Left ventricle myocardium superior (tissue), 1 donor: ENCODE measurements at regions not wholly inside any gene's neighbourhood (a gene's known extent, or its start where the extent isn't known, plus 50 kb on each side); places are given as distances from the start of the nearest gene placed in this dataset.
A peak's percentile ranks its signal among the peaks of the same experiment; 100 is the strongest.

Experiments used
- ATAC-seq: fragments of 200-7000 bp; cut with Tn5 transposase; one replicate; pipeline ENCODE4 v1.9.1; 2020; ENCODE audit warnings: mild to moderate bottlenecking, moderate library complexity
- DNase-seq: peaks from one replicate; pipeline ENCODE4 v3.0.0-alpha.2; 2020
- intact Hi-C: fragments of 100-400 bp; cut with micrococcal nuclease; formaldehyde crosslinking; loops from one replicate; pipeline ENCODE4 v1.11.0; 2022
- donor health status: DM: no; HTN: yes; CAD: no; lungs with severe emphysema.

GRCh38 chr13:72293206-72293605 lies 426.2 kb upstream of the DACH1 start:
- intact Hi-C loops: no loop called here
- DNase-seq: no peak
- no peak for ATAC-seq

- DNase-seq (no peak), ATAC-seq (no peak)
- intact Hi-C loops: no loop called here
Observed at GRCh38 chr13:72290962-72291681, 424.1 kb upstream of the DACH1 start.

GRCh38 chr13:72286421-72286820 lies 419.4 kb upstream of the DACH1 start:
- ATAC-seq (no peak), DNase-seq (no peak)
- intact Hi-C loops: no loop called here

- ATAC-seq: no peak
- no peak for DNase-seq
- intact Hi-C loops: no loop called here
Observed at GRCh38 chr13:72284791-72285190, 417.8 kb upstream of the DACH1 start.

- no peak for ATAC-seq
- DNase-seq: no peak
- intact Hi-C loops: no loop called here
Observed at GRCh38 chr13:72261732-72262131, 394.7 kb upstream of the DACH1 start.

- DNase-seq (no peak), ATAC-seq (no peak)
- intact Hi-C loops: no loop called here
Observed at GRCh38 chr13:72259528-72259927, 392.5 kb upstream of the DACH1 start.

GRCh38 chr13:72258340-72258981 lies 391.5 kb upstream of the DACH1 start:
- intact Hi-C loops: no loop called here
- DNase-seq (no peak), ATAC-seq (no peak)

- intact Hi-C loops: no loop called here
- ATAC-seq (no peak), DNase-seq (no peak)
Observed at GRCh38 chr13:72255908-72256307, 388.9 kb upstream of the DACH1 start.

- ATAC-seq (no peak), DNase-seq (no peak)
- intact Hi-C loops: no loop called here
Observed at GRCh38 chr13:72253754-72254153, 386.8 kb upstream of the DACH1 start.

GRCh38 chr13:72246396-72246795 lies 379.4 kb upstream of the DACH1 start:
- ATAC-seq (no peak), DNase-seq (no peak)
- intact Hi-C loops: no loop called here

GRCh38 chr13:72244788-72245187 lies 377.8 kb upstream of the DACH1 start:
- ATAC-seq (no peak), DNase-seq (no peak)
- intact Hi-C loops: no loop called here

- ATAC-seq (no peak), DNase-seq (no peak)
- intact Hi-C loops: no loop called here
Observed at GRCh38 chr13:72230131-72230530, 363.1 kb upstream of the DACH1 start.

- ATAC-seq (no peak), DNase-seq (no peak)
- intact Hi-C loops: no loop called here
Observed at GRCh38 chr13:72229067-72229466, 362.1 kb upstream of the DACH1 start.

GRCh38 chr13:72221276-72221962 lies 354.4 kb upstream of the DACH1 start:
- DNase-seq (peak; percentile 24), ATAC-seq (no peak)
- intact Hi-C loops: no loop called here

- DNase-seq (no peak), ATAC-seq (no peak)
- intact Hi-C loops: no loop called here
Observed at GRCh38 chr13:72218966-72219365, 352.0 kb upstream of the DACH1 start.

- no peak for ATAC-seq
- DNase-seq: no peak
- intact Hi-C loops: no loop called here
Observed at GRCh38 chr13:72217142-72217541, 350.1 kb upstream of the DACH1 start.

- ATAC-seq (no peak), DNase-seq (no peak)
- intact Hi-C loops: no loop called here
Observed at GRCh38 chr13:72208112-72208645, 341.2 kb upstream of the DACH1 start.

GRCh38 chr13:72205773-72206172 lies 338.8 kb upstream of the DACH1 start:
- intact Hi-C loops: no loop called here
- DNase-seq: no peak
- no peak for ATAC-seq

- no peak for ATAC-seq
- intact Hi-C loops: no loop called here
- no peak for DNase-seq
Observed at GRCh38 chr13:72204291-72204690, 337.3 kb upstream of the DACH1 start.

- no peak for ATAC-seq
- intact Hi-C loops: no loop called here
- no peak for DNase-seq
Observed at GRCh38 chr13:72201726-72202125, 334.7 kb upstream of the DACH1 start.
